Peyer's patch (tissue), 4 donors: ENCODE measurements at regions not wholly inside any gene's neighbourhood (a gene's known extent, or its start where the extent isn't known, plus 50 kb on each side); places are given as distances from the start of the nearest gene placed in this dataset.

Experiments used
- CTCF ChIP-seq, 6 experiments: fragments of 450-650 bp in 4 of 6; fragments of 200-600 bp in 2 of 6; sonication (generic) in 1 of 6; IDR thresholded peaks; one replicate each; pipeline ENCODE4 v1.5.1; 2017 to 2019; ENCODE audit warnings: antibody characterized with exemption in 6 of 6, mild to moderate bottlenecking in 3 of 6, moderate library complexity in 1 of 6
- POLR2A ChIP-seq, 2 donors: fragments of 450-650 bp; IDR thresholded peaks; one replicate each; pipeline ENCODE4 v1.5.1; 2017; ENCODE audit warnings: antibody characterized with exemption in 2 of 2, mild to moderate bottlenecking in 2 of 2, moderate library complexity in 2 of 2

- TF ChIP-seq CTCF (IDR thresholded peaks at IDR 0.05): no peak
- TF ChIP-seq POLR2A (IDR thresholded peaks at IDR 0.05): no peak
These were observed 155.6 kb upstream of the MON1B start for GRCh38 chr16:77035361-77035760.
